SK-N-MC (cell line): ENCODE measurements at regions not wholly inside any gene's neighbourhood (a gene's known extent, or its start where the extent isn't known, plus 50 kb on each side); places are given as distances from the start of the nearest gene placed in this dataset.

Experiments used
- EZH2 ChIP-seq: fragments of 200-600 bp; sonication (generic); IDR thresholded peaks from one replicate; pipeline ENCODE4 v1.6.1; 2017; ENCODE audit warnings: antibody characterized with exemption
- POLR2AphosphoS5 ChIP-seq: IDR thresholded peaks from 2 replicates; pipeline ENCODE4 v1.6.1; 2012; ENCODE audit warnings: mild to moderate bottlenecking, low read depth, low read length, borderline replicate concordance

- TF ChIP-seq EZH2 (no peak), POLR2AphosphoS5 (no peak)
Observed at GRCh38 chr1:76010802-76011201, 63.7 kb upstream of the ST6GALNAC3 start.
